ENCODE measurements at regions not wholly inside any gene's neighbourhood (a gene's known extent, or its start where the extent isn't known, plus 50 kb on each side); places are given as distances from the start of the nearest gene placed in this dataset.

DNA sequence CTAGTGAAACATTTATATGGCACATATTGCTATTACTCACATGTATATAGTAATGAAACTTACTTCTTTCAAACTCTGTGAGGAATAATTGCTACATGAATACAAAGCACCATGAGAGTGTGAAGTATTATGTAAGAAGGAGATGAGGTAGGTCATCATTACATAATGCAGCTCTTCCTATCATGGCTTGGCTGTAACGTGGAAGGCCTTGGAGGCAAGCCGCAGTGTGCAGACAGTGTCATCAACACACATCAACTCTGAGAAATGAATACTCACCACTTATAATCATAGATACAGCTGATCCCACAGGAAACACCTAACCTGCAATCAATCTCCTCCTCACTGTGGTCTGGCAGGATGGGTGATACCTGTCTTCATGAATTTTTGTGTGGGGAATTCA is 49.9 kb upstream of the CCDC91 start:
- TF ChIP-seq JUND (IDR thresholded peaks at IDR 0.05) (no peak), SRF (IDR thresholded peaks at IDR 0.05; ENCODE audit: low read depth) (no peak), FOSL1 (IDR thresholded peaks at IDR 0.05; ENCODE audit: low read depth) (no peak), YY1 (IDR thresholded peaks at IDR 0.05; ENCODE audit: extremely low read depth, insufficient replicate concordance, low read depth, low read length) (no peak), POLR2AphosphoS5 (IDR thresholded peaks at IDR 0.05; ENCODE audit: low read depth, low read length) (no peak), SIN3A (IDR thresholded peaks at IDR 0.05; ENCODE audit: low read depth) (no peak), EZH2 (IDR thresholded peaks at IDR 0.05) (no peak), CEBPB (IDR thresholded peaks at IDR 0.05; ENCODE audit: low read depth) (no peak)
- TF ChIP-seq, protein P1, sequence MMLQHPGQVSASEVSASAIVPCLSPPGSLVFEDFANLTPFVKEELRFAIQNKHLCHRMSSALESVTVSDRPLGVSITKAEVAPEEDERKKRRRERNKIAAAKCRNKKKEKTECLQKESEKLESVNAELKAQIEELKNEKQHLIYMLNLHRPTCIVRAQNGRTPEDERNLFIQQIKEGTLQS (IDR thresholded peaks at IDR 0.05): no peak
- TF ChIP-seq, protein P2, sequence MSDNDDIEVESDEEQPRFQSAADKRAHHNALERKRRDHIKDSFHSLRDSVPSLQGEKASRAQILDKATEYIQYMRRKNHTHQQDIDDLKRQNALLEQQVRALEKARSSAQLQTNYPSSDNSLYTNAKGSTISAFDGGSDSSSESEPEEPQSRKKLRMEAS (IDR thresholded peaks at IDR 0.05): no peak
- Histone ChIP-seq H3K27me3 (ENCODE audit: insufficient read depth, low read length) (no peaks in the 10 kb centered on the region), H4K20me1 (ENCODE audit: insufficient read depth) (no peaks in the 10 kb centered on the region), H3K79me2 (ENCODE audit: insufficient read depth, low read length) (no peaks in the 10 kb centered on the region), H3K4me2 (ENCODE audit: low read length) (no peak overlapping the region), H3K36me3 (ENCODE audit: control insufficient read depth in 1 of 2, insufficient read depth in 2 of 2, low read length in 2 of 2) (no peaks in the 10 kb centered on the region), H3K9me3 (ENCODE audit: control insufficient read depth in 1 of 2, insufficient read depth in 1 of 2, low read depth in 1 of 2, low read length in 2 of 2) (no peaks in the 10 kb centered on the region), H3K9ac (ENCODE audit: low read length) (no peak overlapping the region), H3K27ac (ENCODE audit: low read depth, low read length) (no peak overlapping the region), H3K4me3 (replicated peaks in 1 of 2; ENCODE audit: low read depth in 1 of 2, low read length in 2 of 2) (no peak overlapping the region), H2AFZ (ENCODE audit: low read depth, low read length, poor library complexity, severe bottlenecking) (no peak overlapping the region), H3K4me1 (ENCODE audit: control insufficient read depth in 1 of 2, insufficient read depth in 2 of 2, low read length in 2 of 2) (no peaks in the 10 kb centered on the region), H3K9me2 (ENCODE audit: insufficient read depth) (no peaks in the 10 kb centered on the region)
- CTCF ChIA-PET: no interaction called here
- RAD21 ChIA-PET (ENCODE audit: low non-redundant PET in 1 of 2, low total read pairs in 2 of 2, uncharacterized antibody in 2 of 2, unreplicated experiment in 2 of 2): no interaction called here
- POLR2A ChIA-PET: no interaction called here
- DNase-seq (ENCODE audit: low read depth, low spot score): no peak
- no TSS peak for BruUV-seq (replicated peaks)
- no peak for ATAC-seq
- intact Hi-C loops (cut with micrococcal nuclease): no loop called here

Measured in HCT116 (cell line).